CD4-positive, alpha-beta memory T cell (primary cell): ENCODE measurements at regions not wholly inside any gene's neighbourhood (a gene's known extent, or its start where the extent isn't known, plus 50 kb on each side); places are given as distances from the start of the nearest gene placed in this dataset.

Source experiments
- CTCF ChIA-PET: fragments of 350-600 bp; sonication (Branson Sonifier 250); formaldehyde crosslinking; loops from one replicate; lab custom pipeline; 2021; ENCODE audit warnings: inconsistent platforms; ENCODE audit not compliant: partially characterized antibody; lab: Charles Lee
- POLR2A ChIA-PET: fragments of 350-600 bp; sonication (Branson Sonifier 250); formaldehyde crosslinking; loops from one replicate; lab custom pipeline; 2021; ENCODE audit not compliant: partially characterized antibody; lab: Charles Lee
- DNase-seq, 5 donors: peaks; one replicate each; pipeline versions ENCODE4 v3.0.0 to v3.0.0-alpha.2; 2020 to 2022; ENCODE audit warnings: mixed read lengths in 1 of 5
- H3K27ac ChIP-seq: one replicate; pipeline ENCODE4 v1.7.0; 2013; ENCODE audit warnings: low read depth, low read length
- H3K27me3 ChIP-seq: 2 replicates; pipeline ENCODE4 v1.7.0; 2013; ENCODE audit warnings: mild to moderate bottlenecking, low read length, moderate library complexity; ENCODE audit not compliant: insufficient read depth
- H3K36me3 ChIP-seq: 2 replicates; pipeline ENCODE4 v1.7.0; 2013; ENCODE audit warnings: mild to moderate bottlenecking, low read length, moderate library complexity; ENCODE audit not compliant: insufficient read depth
- H3K4me1 ChIP-seq: 2 replicates; pipeline ENCODE4 v1.7.0; 2013; ENCODE audit warnings: mild to moderate bottlenecking, low read length, moderate library complexity; ENCODE audit not compliant: insufficient read depth
- H3K4me3 ChIP-seq, 2 donors: one replicate each; pipeline ENCODE4 v1.7.0; 2013; ENCODE audit warnings: low read length in 2 of 2, mild to moderate bottlenecking in 1 of 2
- H3K9me3 ChIP-seq, 2 donors: one replicate each; pipeline ENCODE4 v1.7.0; 2013; ENCODE audit warnings: low read length in 2 of 2, control low read depth in 1 of 2; ENCODE audit not compliant: control insufficient read depth in 1 of 2
- H3K27ac Mint-ChIP-seq, 7 donors: one replicate each; pipeline ENCODE4 v1.8.0; 2020 to 2021; ENCODE audit warnings: mixed read lengths in 7 of 7, mild to moderate bottlenecking in 6 of 7, inconsistent platforms in 3 of 7, moderate library complexity in 3 of 7
- H3K27me3 Mint-ChIP-seq, 2 donors: one replicate each; pipeline ENCODE4 v1.8.0; 2020 to 2021; ENCODE audit warnings: mixed read lengths in 2 of 2
- H3K36me3 Mint-ChIP-seq, 2 donors: one replicate each; pipeline ENCODE4 v1.8.0; 2020 to 2021; ENCODE audit warnings: mixed read lengths in 2 of 2, inconsistent platforms in 1 of 2, mild to moderate bottlenecking in 1 of 2
- H3K4me1 Mint-ChIP-seq, 4 donors: one replicate each; pipeline ENCODE4 v1.8.0; 2020 to 2021; ENCODE audit warnings: mixed read lengths in 4 of 4, mild to moderate bottlenecking in 1 of 4
- H3K4me3 Mint-ChIP-seq, 8 donors: one replicate each; pipeline ENCODE4 v1.8.0; 2020 to 2021; ENCODE audit warnings: mixed read lengths in 8 of 8, mild to moderate bottlenecking in 7 of 8, moderate library complexity in 6 of 8, inconsistent platforms in 3 of 8
- H3K9me3 Mint-ChIP-seq, 8 donors: one replicate each; pipeline ENCODE4 v1.8.0; 2020 to 2021; ENCODE audit warnings: mixed read lengths in 8 of 8, mild to moderate bottlenecking in 5 of 8, inconsistent platforms in 3 of 8, moderate library complexity in 1 of 8
- intact Hi-C: fragments of 100-400 bp; cut with micrococcal nuclease; formaldehyde crosslinking; loops from one replicate; pipeline ENCODE4 v1.15.1; 2023

DNA sequence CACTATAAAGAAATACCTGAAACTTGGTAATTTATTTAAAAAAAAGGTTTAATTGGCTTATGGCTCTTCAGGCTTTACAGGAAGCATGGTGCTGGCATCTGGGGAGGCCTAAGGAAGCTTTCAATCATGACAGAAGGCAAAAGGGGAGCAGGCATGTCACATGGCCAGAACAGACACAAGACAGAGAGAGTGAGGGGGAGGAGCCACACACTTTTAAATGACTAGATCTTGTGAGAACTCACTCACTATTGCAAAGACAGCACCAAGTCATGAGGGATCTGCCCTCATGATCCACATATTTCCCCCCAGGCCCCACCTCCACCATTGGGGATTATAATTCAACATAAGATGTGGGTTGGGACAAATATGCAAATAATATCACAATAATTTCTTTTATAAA, 355.6 kb downstream of the DAD1 start:
- Mint-ChIP-seq H3K27me3 (no peaks in the 10 kb centered on the region), H3K27ac (peak overlapping the region in 1 of 7 donors; percentile 15), H3K4me3 (no peak overlapping the region), H3K9me3 (no peaks in the 10 kb centered on the region), H3K36me3 (no peaks in the 10 kb centered on the region), H3K4me1 (peaks cover 0 to 1% (median 0%) of the 10 kb centered on the region in 4 donors)
- POLR2A ChIA-PET, result no interaction called here
- Histone ChIP-seq H3K9me3 (no peaks in the 10 kb centered on the region), H3K4me1 (no peaks in the 10 kb centered on the region), H3K36me3 (no peaks in the 10 kb centered on the region), H3K4me3 (no peak overlapping the region), H3K27ac (no peak overlapping the region), H3K27me3 (no peaks in the 10 kb centered on the region)
- CTCF ChIA-PET, result no interaction called here
- DNase-seq, result no peak
- intact Hi-C loops, result no loop called here

GRCh38 chr14:22232933-22233332, 356.1 kb downstream of the DAD1 start:
- no peak overlapping the region for H3K27ac ChIP-seq
- intact Hi-C loops, result no loop called here
- ChIA-PET POLR2A (no interaction called here), CTCF (no interaction called here)
- no peaks in the 10 kb centered on the region for H3K36me3 Mint-ChIP-seq
- peaks cover 0 to 1% (median 0%) of the 10 kb centered on the region in 4 donors for H3K4me1 Mint-ChIP-seq
- H3K27me3 ChIP-seq, result no peaks in the 10 kb centered on the region
- no peaks in the 10 kb centered on the region for H3K9me3 Mint-ChIP-seq
- no peak overlapping the region for H3K4me3 Mint-ChIP-seq
- H3K9me3 ChIP-seq, result no peaks in the 10 kb centered on the region
- H3K27ac Mint-ChIP-seq, result peak overlapping the region in 3 of 7 donors; percentile 15 to 35 (median 23)
- no peaks in the 10 kb centered on the region for H3K27me3 Mint-ChIP-seq
- no peak overlapping the region for H3K4me3 ChIP-seq
- H3K36me3 ChIP-seq, result no peaks in the 10 kb centered on the region
- no peaks in the 10 kb centered on the region for H3K4me1 ChIP-seq
- DNase-seq, result no peak

- H3K27ac Mint-ChIP-seq, result peak overlapping the region in 2 of 7 donors; percentile 23 to 35
- no peaks in the 10 kb centered on the region for H3K27me3 Mint-ChIP-seq
- Histone ChIP-seq H3K36me3 (no peaks in the 10 kb centered on the region), H3K27ac (no peak overlapping the region), H3K4me3 (no peak overlapping the region), H3K27me3 (no peaks in the 10 kb centered on the region), H3K9me3 (no peaks in the 10 kb centered on the region), H3K4me1 (no peaks in the 10 kb centered on the region)
- CTCF ChIA-PET, result no interaction called here
- no peak overlapping the region for H3K4me3 Mint-ChIP-seq
- no peaks in the 10 kb centered on the region for H3K36me3 Mint-ChIP-seq
- POLR2A ChIA-PET, result no interaction called here
- H3K9me3 Mint-ChIP-seq, result no peaks in the 10 kb centered on the region
- intact Hi-C loops, result no loop called here
- no peak for DNase-seq
- peaks cover 0 to 1% (median 0%) of the 10 kb centered on the region in 4 donors for H3K4me1 Mint-ChIP-seq
These were observed 356.5 kb downstream of the DAD1 start for GRCh38 chr14:22232486-22232885.

DNA sequence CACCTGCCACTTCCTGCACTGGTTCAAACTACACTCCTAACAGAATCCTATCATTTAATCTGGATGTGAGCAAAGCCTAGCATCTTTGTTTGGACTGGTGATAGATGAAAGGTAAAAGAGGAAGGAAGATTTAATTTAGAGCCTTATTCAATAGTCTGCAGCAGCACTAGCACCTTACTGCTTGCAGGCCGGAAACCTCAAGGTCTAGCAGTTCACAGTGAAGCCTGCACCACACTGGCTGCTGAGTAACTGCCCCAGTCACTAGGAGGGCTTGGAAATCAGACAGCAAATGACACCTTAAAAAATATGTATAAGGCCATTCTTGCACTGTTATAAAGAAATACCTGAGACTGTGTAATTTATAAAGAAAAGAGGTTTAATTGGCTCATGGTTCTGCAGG, 358.0 kb downstream of the DAD1 start:
- ChIA-PET CTCF (no interaction called here), POLR2A (no interaction called here)
- no peak overlapping the region for H3K4me3 ChIP-seq
- H3K9me3 Mint-ChIP-seq, result no peaks in the 10 kb centered on the region
- H3K27ac Mint-ChIP-seq, result peak overlapping the region in 2 of 7 donors; percentile 52 to 77
- peaks cover 0 to 1% (median 0%) of the 10 kb centered on the region in 4 donors for H3K4me1 Mint-ChIP-seq
- H3K4me3 Mint-ChIP-seq, result peak overlapping the region in 3 of 8 donors; percentile 21 to 52 (median 51)
- no peak overlapping the region for H3K27ac ChIP-seq
- intact Hi-C loops, result no loop called here
- DNase-seq, result peak in 1 of 5 donors; percentile 25
- no peaks in the 10 kb centered on the region for H3K4me1 ChIP-seq
- H3K9me3 ChIP-seq, result no peaks in the 10 kb centered on the region
- no peaks in the 10 kb centered on the region for H3K36me3 Mint-ChIP-seq
- no peaks in the 10 kb centered on the region for H3K27me3 Mint-ChIP-seq
- H3K27me3 ChIP-seq, result no peaks in the 10 kb centered on the region
- no peaks in the 10 kb centered on the region for H3K36me3 ChIP-seq

DNA sequence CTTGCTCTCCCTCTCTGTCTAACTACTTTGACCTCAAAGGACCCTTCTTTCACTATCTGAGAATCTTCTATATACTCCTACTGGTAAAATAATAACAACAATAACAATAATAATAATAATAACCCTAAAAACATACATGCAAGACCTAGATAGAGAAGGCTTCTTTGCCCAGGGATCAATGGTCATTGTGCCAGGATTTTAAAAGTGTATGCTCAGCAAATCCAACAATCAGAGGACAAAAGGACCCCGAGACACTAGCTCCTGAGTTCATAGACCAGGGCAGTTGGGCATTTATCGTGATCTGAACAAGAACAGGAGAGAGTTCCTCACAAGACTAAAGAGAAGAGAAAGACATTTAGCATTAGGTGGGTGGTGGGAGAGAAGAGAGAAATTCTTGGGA, 358.5 kb downstream of the DAD1 start:
- POLR2A ChIA-PET, result interaction anchor here (0.9 kb wide), 1 partner anchor 326 kb away, joined by 4 read pairs; no protein-coding TSS in a partner anchor
- H3K4me1 Mint-ChIP-seq, result peaks cover 0 to 1% (median 0%) of the 10 kb centered on the region in 4 donors
- peak overlapping the region in 3 of 8 donors; percentile 21 to 52 (median 51) for H3K4me3 Mint-ChIP-seq
- Histone ChIP-seq H3K4me1 (no peaks in the 10 kb centered on the region), H3K27me3 (no peaks in the 10 kb centered on the region), H3K9me3 (no peaks in the 10 kb centered on the region), H3K27ac (no peak overlapping the region), H3K36me3 (no peaks in the 10 kb centered on the region), H3K4me3 (no peak overlapping the region)
- intact Hi-C loops, result no loop called here
- H3K27ac Mint-ChIP-seq, result peak overlapping the region in 2 of 7 donors; percentile 47 to 52
- no peak for DNase-seq
- H3K27me3 Mint-ChIP-seq, result no peaks in the 10 kb centered on the region
- no peaks in the 10 kb centered on the region for H3K9me3 Mint-ChIP-seq
- H3K36me3 Mint-ChIP-seq, result no peaks in the 10 kb centered on the region
- CTCF ChIA-PET, result no interaction called here

- intact Hi-C loops, result loop anchor here (2.0 to 5.0 kb wide), 3 partner anchors 50 to 344 kb away; no protein-coding TSS in a partner anchor
- CTCF ChIA-PET, result interaction anchor here (0.8 kb wide), 1 partner anchor 37 kb away, joined by 3 read pairs; no protein-coding TSS in a partner anchor
These were observed 361.9 kb downstream of the DAD1 start for GRCh38 chr14:22227084-22227483.

DNA sequence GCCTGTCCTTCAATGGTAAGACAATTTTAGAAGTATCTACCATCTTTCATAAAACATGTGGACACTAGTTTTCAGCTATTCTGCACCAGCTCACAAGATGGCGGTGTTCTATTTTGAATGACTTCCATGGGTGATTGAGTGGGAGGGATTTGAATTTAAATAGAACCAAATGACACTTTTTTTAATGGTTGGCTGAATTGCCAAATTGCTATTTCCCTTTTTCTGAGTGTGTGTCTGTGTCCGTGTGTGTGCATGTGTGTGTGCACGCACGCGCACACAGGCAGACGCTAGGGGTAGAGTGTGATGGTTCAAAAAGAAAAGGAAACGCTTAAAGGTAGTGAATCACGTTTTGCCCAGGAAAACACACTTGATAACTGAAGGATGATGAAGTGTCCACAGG, 362.6 kb downstream of the DAD1 start:
- H3K4me1 Mint-ChIP-seq, result peaks cover 0 to 5% (median 3%) of the 10 kb centered on the region in 4 donors
- peak overlapping the region; percentile 63 to 87 (median 76) for H3K4me3 Mint-ChIP-seq
- peak overlapping the region in 5 of 7 donors; percentile 58 to 83 (median 81) for H3K27ac Mint-ChIP-seq
- intact Hi-C loops, result loop anchor here (2.0 to 5.0 kb wide), 3 partner anchors 51 to 344 kb away; no protein-coding TSS in a partner anchor
- Histone ChIP-seq H3K9me3 (no peaks in the 10 kb centered on the region), H3K4me3 (no peak overlapping the region), H3K36me3 (no peaks in the 10 kb centered on the region), H3K27me3 (no peaks in the 10 kb centered on the region), H3K27ac (peak overlapping the region; percentile 9), H3K4me1 (no peaks in the 10 kb centered on the region)
- DNase-seq, result peak; percentile 22 to 43 (median 37)
- H3K27me3 Mint-ChIP-seq, result no peaks in the 10 kb centered on the region
- POLR2A ChIA-PET, result interaction anchor here (0.8 to 2.8 kb wide), 9 partner anchors 271 to 330 kb away, joined by 3 to 17 read pairs (median 5); no protein-coding TSS in a partner anchor
- CTCF ChIA-PET, result interaction anchor here (0.8 kb wide), 2 partner anchors 38 to 331 kb away, joined by 3 read pairs; no protein-coding TSS in a partner anchor
- H3K9me3 Mint-ChIP-seq, result no peaks in the 10 kb centered on the region
- no peaks in the 10 kb centered on the region for H3K36me3 Mint-ChIP-seq

More at GRCh38 chr14:22227084-22227483, 361.9 kb downstream of the DAD1 start:
- Histone ChIP-seq H3K4me3 (no peak overlapping the region), H3K9me3 (no peaks in the 10 kb centered on the region), H3K27me3 (no peaks in the 10 kb centered on the region), H3K4me1 (no peaks in the 10 kb centered on the region), H3K27ac (peak overlapping the region; percentile 9), H3K36me3 (no peaks in the 10 kb centered on the region)
- no peaks in the 10 kb centered on the region for H3K27me3 Mint-ChIP-seq
- peaks cover 0 to 1% (median 0%) of the 10 kb centered on the region in 4 donors for H3K4me1 Mint-ChIP-seq
- peak overlapping the region in 4 of 7 donors; percentile 12 to 70 (median 62) for H3K27ac Mint-ChIP-seq
- peak overlapping the region; percentile 15 to 87 (median 75) for H3K4me3 Mint-ChIP-seq
- H3K36me3 Mint-ChIP-seq, result no peaks in the 10 kb centered on the region
- POLR2A ChIA-PET, result interaction anchor here (1.0 to 2.8 kb wide), 7 partner anchors 270 to 329 kb away, joined by 3 to 17 read pairs (median 5); no protein-coding TSS in a partner anchor
- H3K9me3 Mint-ChIP-seq, result no peaks in the 10 kb centered on the region
- DNase-seq, result no peak
